NB4 (cell line): ENCODE measurements at regions not wholly inside any gene's neighbourhood (a gene's known extent, or its start where the extent isn't known, plus 50 kb on each side); places are given as distances from the start of the nearest gene placed in this dataset.
"Not testable (repeated sequence)": the region's sequence is repeated elsewhere in the genome, so short reads cannot be mapped to it uniquely, and the experiment has no call there.

Source experiments
- DNase-seq: peaks from one replicate; pipeline ENCODE4 v3.0.0; 2010; ENCODE audit warnings: low read depth
- H3K4me3 ChIP-seq: one replicate; pipeline ENCODE4 v1.5.1; 2011; ENCODE audit warnings: mild to moderate bottlenecking, low read depth, low read length, moderate library complexity
- CTCF ChIP-seq: IDR thresholded peaks from one replicate; pipeline ENCODE4 v1.5.1; 2012; ENCODE audit warnings: low read depth, low read length
- MAX ChIP-seq: IDR thresholded peaks from 2 replicates; pipeline ENCODE4 v1.6.1; 2011; ENCODE audit warnings: low read depth, low read length
- MYC ChIP-seq: IDR thresholded peaks from 2 replicates; pipeline ENCODE4 v1.6.1; 2011; ENCODE audit warnings: low read depth, low read length
- POLR2A ChIP-seq: IDR thresholded peaks from 2 replicates; pipeline ENCODE4 v1.6.1; 2011; ENCODE audit warnings: mild to moderate bottlenecking; ENCODE audit not compliant: insufficient read length; ENCODE audit errors: extremely low read depth

- DNase-seq: no peak
- H3K4me3 ChIP-seq: no peak overlapping the region
- TF ChIP-seq CTCF (no peak), MAX (no peak), POLR2A (no peak), MYC (no peak)
These were observed 188.6 kb upstream of the GATA6 start for GRCh38 chr18:21980744-21981143.

- DNase-seq, H3K4me3 ChIP-seq: not testable (repeated sequence)
These were observed 187.9 kb upstream of the GATA6 start for GRCh38 chr18:21981489-21981888.

- no peak for DNase-seq
- TF ChIP-seq CTCF (no peak), MYC (no peak), MAX (no peak), POLR2A (no peak)
- H3K4me3 ChIP-seq: no peak overlapping the region
These were observed 178.3 kb upstream of the GATA6 start for GRCh38 chr18:21991081-21991534.

- no peak overlapping the region for H3K4me3 ChIP-seq
- no peak for TF ChIP-seq CTCF
- no peak for TF ChIP-seq MAX
- TF ChIP-seq MYC: no peak
- TF ChIP-seq POLR2A: no peak
- DNase-seq: no peak
These were observed 177.5 kb upstream of the GATA6 start for GRCh38 chr18:21991886-21992285.

- TF ChIP-seq CTCF (no peak), MAX (no peak), MYC (no peak), POLR2A (no peak)
- no peak for DNase-seq
- no peak overlapping the region for H3K4me3 ChIP-seq
These were observed 173.0 kb upstream of the GATA6 start for GRCh38 chr18:21996351-21996826.

- no peak overlapping the region for H3K4me3 ChIP-seq
- peak; percentile 79 for TF ChIP-seq CTCF
- TF ChIP-seq MYC: no peak
- TF ChIP-seq POLR2A: no peak
- no peak for TF ChIP-seq MAX
- peak; percentile 69 for DNase-seq
These were observed 171.9 kb upstream of the GATA6 start for GRCh38 chr18:21997207-21998143.
